GM12878 (cell line): ENCODE measurements at regions not wholly inside any gene's neighbourhood (a gene's known extent, or its start where the extent isn't known, plus 50 kb on each side); places are given as distances from the start of the nearest gene placed in this dataset.

ENCODE experiments used
- ATAC-seq: fragments of 200-7000 bp; cut with Tn5 transposase; 3 replicates; pipeline ENCODE4 v1.9.1; 2020; ENCODE audit warnings: mild to moderate bottlenecking, moderate library complexity
- BruUV-seq: library from RNA; stranded (reverse); fragments of 400-500 nt; replicated peaks from 2 replicates; lab custom pipeline; 2021; lab: Mats Ljungman, UMichigan
- CTCF ChIA-PET: fragments of 300-600 bp; sonication (Branson Sonifier 250); formaldehyde crosslinking; extraction: SDS; loops from one replicate; lab custom pipeline; 2021; ENCODE audit warnings: inconsistent platforms; lab: Yijun Ruan, JAX
- POLR2A ChIA-PET: fragments of 350-600 bp; formaldehyde crosslinking; extraction: SDS; loops from one replicate; lab custom pipeline; 2021; ENCODE audit warnings: inconsistent platforms; lab: Charles Lee
- RAD21 ChIA-PET: fragments of 300-600 bp; sonication (Branson Sonifier 250); formaldehyde crosslinking; loops from one replicate; lab custom pipeline; 2023; ENCODE audit warnings: antibody characterized with exemption; ENCODE audit not compliant: unreplicated experiment; lab: Charles Lee
- SMC1A ChIA-PET: fragments of 300-600 bp; sonication (Branson Sonifier 250); formaldehyde crosslinking; loops from one replicate; lab custom pipeline; 2023; ENCODE audit not compliant: unreplicated experiment, uncharacterized antibody; lab: Charles Lee
- DNase-seq: peaks from one replicate; pipeline ENCODE4 v3.0.0-alpha.2; 2011; ENCODE audit warnings: low read depth, low spot score
- FAIRE-seq: peaks from 3 replicates; lab custom pipeline; 2011; peaks lifted over from hg19 to GRCh38; lab: Jason Lieb, UNC
- H2AFZ ChIP-seq: 2 replicates; pipeline ENCODE4 v1.6.0; 2011; ENCODE audit warnings: low read depth, low read length, control low read depth; ENCODE audit not compliant: control insufficient read depth
- H3K27ac ChIP-seq: 2 replicates; pipeline ENCODE4 v1.5.1; 2011; ENCODE audit warnings: control low read depth; ENCODE audit not compliant: control insufficient read depth, insufficient read depth
- H3K27me3 ChIP-seq, 2 experiments: replicated peaks in 1 of 2; 2 replicates each; pipeline versions ENCODE4 v1.6.0 to v1.6.1; 2011; ENCODE audit warnings: low read length in 1 of 2; ENCODE audit not compliant: control insufficient read depth in 2 of 2, insufficient read depth in 2 of 2
- H3K36me3 ChIP-seq, 2 experiments: 2 replicates each; pipeline ENCODE4 v1.5.1; 2011; ENCODE audit warnings: low read length in 1 of 2; ENCODE audit not compliant: control insufficient read depth in 2 of 2, insufficient read depth in 2 of 2
- H3K4me1 ChIP-seq: 2 replicates; pipeline ENCODE4 v1.6.1; 2011; ENCODE audit warnings: mild to moderate bottlenecking, low read length, moderate library complexity, mixed read lengths; ENCODE audit not compliant: control insufficient read depth, insufficient read depth
- H3K4me2 ChIP-seq: 2 replicates; pipeline ENCODE4 v1.6.0; 2011; ENCODE audit warnings: control low read depth; ENCODE audit not compliant: control insufficient read depth, insufficient read depth
- H3K4me3 ChIP-seq: fragments of 200-600 bp; sonication (generic); 2 replicates; pipeline ENCODE4 v1.5.1; 2016
- H3K79me2 ChIP-seq: 2 replicates; pipeline ENCODE4 v1.6.0; 2011; ENCODE audit warnings: low read length; ENCODE audit not compliant: control insufficient read depth, insufficient read depth
- H3K9ac ChIP-seq: 2 replicates; pipeline ENCODE4 v1.8.0; 2011; ENCODE audit warnings: low read length, control low read depth, mixed read lengths; ENCODE audit not compliant: control insufficient read depth, insufficient read depth
- H3K9me3 ChIP-seq: replicated peaks from 3 replicates; pipeline ENCODE4 v1.5.1; 2011; ENCODE audit warnings: mild to moderate bottlenecking, low read length; ENCODE audit not compliant: control insufficient read depth, insufficient read depth
- H4K20me1 ChIP-seq: 2 replicates; pipeline ENCODE4 v1.6.0; 2011; ENCODE audit not compliant: control insufficient read depth, insufficient read depth
- CTCF ChIP-seq, 3 experiments: IDR thresholded peaks in 2 of 3; conservative IDR thresholded peaks in 1 of 3; 2 replicates each; pipeline ENCODE4 v1.5.1; 2011; ENCODE audit warnings: low read depth in 3 of 3, low read length in 3 of 3, mild to moderate bottlenecking in 3 of 3, control low read depth in 2 of 3, moderate library complexity in 2 of 3, inconsistent platforms in 1 of 3, mixed read lengths in 1 of 3; ENCODE audit not compliant: control insufficient read depth in 2 of 3, insufficient read depth in 1 of 3; ENCODE audit errors: extremely low read depth in 1 of 3
- DPF2 ChIP-seq: fragments of 450-650 bp; IDR thresholded peaks from 2 replicates; pipeline ENCODE4 v1.6.1; 2017; ENCODE audit warnings: mild to moderate bottlenecking
- E2F4 ChIP-seq: IDR thresholded peaks from 2 replicates; pipeline ENCODE4 v1.6.1; 2012; ENCODE audit warnings: low read depth, low read length, improper control_type of control experiment
- EZH2 ChIP-seq: IDR thresholded peaks from 2 replicates; pipeline ENCODE4 v1.6.1; 2012; ENCODE audit warnings: low read depth, mild to moderate bottlenecking, control low read depth, inconsistent platforms, low read length, borderline replicate concordance; ENCODE audit not compliant: control insufficient read depth
- IRF5 ChIP-seq: fragments of 450-650 bp; IDR thresholded peaks from 2 replicates; pipeline ENCODE4 v1.6.1; 2017; ENCODE audit warnings: borderline replicate concordance
- POLR2A ChIP-seq: IDR thresholded peaks from 2 replicates; pipeline ENCODE4 v1.6.1; 2011; ENCODE audit warnings: low read depth, mild to moderate bottlenecking, low read length
- SMAD1 ChIP-seq: fragments of 450-650 bp; IDR thresholded peaks from 2 replicates; pipeline ENCODE4 v1.6.1; 2018; ENCODE audit warnings: mild to moderate bottlenecking, low read depth; ENCODE audit not compliant: partially characterized antibody
- SMARCA5 ChIP-seq: fragments of 450-650 bp; IDR thresholded peaks from 2 replicates; pipeline ENCODE4 v1.6.1; 2017; ENCODE audit warnings: mild to moderate bottlenecking
- SREBF1 ChIP-seq: IDR thresholded peaks from 2 replicates; pipeline ENCODE4 v1.6.1; 2012; ENCODE audit warnings: mild to moderate bottlenecking, low read length
- USF1 ChIP-seq: IDR thresholded peaks from 2 replicates; pipeline ENCODE4 v1.6.1; 2011; ENCODE audit warnings: borderline replicate concordance, low read depth, mild to moderate bottlenecking, moderate library complexity, mixed read lengths, low read length; ENCODE audit not compliant: insufficient read depth; ENCODE audit errors: extremely low read length
- YY1 ChIP-seq: IDR thresholded peaks from 2 replicates; pipeline ENCODE4 v1.6.1; 2011; ENCODE audit warnings: low read depth, mild to moderate bottlenecking, low read length
- ZNF622 ChIP-seq: fragments of 450-650 bp; IDR thresholded peaks from 2 replicates; pipeline ENCODE4 v1.6.1; 2017; ENCODE audit warnings: mild to moderate bottlenecking, inconsistent platforms
- ZNF687 ChIP-seq: fragments of 450-650 bp; IDR thresholded peaks from 2 replicates; pipeline ENCODE4 v1.6.1; 2017; ENCODE audit warnings: mild to moderate bottlenecking, moderate library complexity
- ZZZ3 ChIP-seq: IDR thresholded peaks from 2 replicates; pipeline ENCODE4 v1.6.1; 2011; ENCODE audit warnings: low read depth; ENCODE audit not compliant: control insufficient read depth, insufficient read length
- in situ Hi-C: fragments of 300-500 bp; cut with MboI; formaldehyde crosslinking; loops from 9 replicates; pipeline ENCODE4 v1.14.3; 2018; ENCODE audit warnings: mixed read lengths
- intact Hi-C: fragments of 100-400 bp; cut with micrococcal nuclease; formaldehyde crosslinking; loops from one replicate; pipeline ENCODE4 v1.14.2; 2022; ENCODE audit not compliant: unreplicated experiment

- POLR2A ChIA-PET = no interaction called here
- CTCF ChIA-PET = interaction anchor here (0.9 kb wide), 1 partner anchor 35 kb away, joined by 3 read pairs; no protein-coding TSS in a partner anchor
- Histone ChIP-seq H3K79me2 (no peaks in the 10 kb centered on the region), H3K27me3 (no peaks in the 10 kb centered on the region), H3K4me1 (no peaks in the 10 kb centered on the region), H3K36me3 (no peaks in the 10 kb centered on the region), H3K9me3 (no peaks in the 10 kb centered on the region), H3K4me2 (no peak overlapping the region), H3K4me3 (no peak overlapping the region), H3K9ac (no peak overlapping the region), H3K27ac (no peak overlapping the region), H2AFZ (no peak overlapping the region), H4K20me1 (no peaks in the 10 kb centered on the region)
- no peak for ATAC-seq
- SMC1A ChIA-PET = no interaction called here
- no peak for DNase-seq
- no TSS peak for BruUV-seq
- no peak for FAIRE-seq
- RAD21 ChIA-PET = no interaction called here
- intact Hi-C loops (no loop called here), in situ Hi-C loops (no loop called here)
- TF ChIP-seq IRF5 (no peak), YY1 (no peak), SMARCA5 (no peak), DPF2 (no peak), SREBF1 (no peak), ZNF687 (no peak), USF1 (no peak), SMAD1 (no peak), ZNF622 (no peak), E2F4 (no peak), ZZZ3 (no peak), CTCF (IDR thresholded peaks at IDR 0.05 in 2 of 3, conservative IDR thresholded peaks at IDR 0.05 in 1 of 3; ENCODE audit: control insufficient read depth in 2 of 3, extremely low read depth in 1 of 3, insufficient read depth in 1 of 3, low read depth in 3 of 3, low read length in 3 of 3) (no peak), POLR2A (no peak), EZH2 (no peak)
These were observed 852.2 kb upstream of the CITED2 start for GRCh38 chr6:140226637-140227036.
